ENCODE measurements at regions not wholly inside any gene's neighbourhood (a gene's known extent, or its start where the extent isn't known, plus 50 kb on each side); places are given as distances from the start of the nearest gene placed in this dataset.

DNA sequence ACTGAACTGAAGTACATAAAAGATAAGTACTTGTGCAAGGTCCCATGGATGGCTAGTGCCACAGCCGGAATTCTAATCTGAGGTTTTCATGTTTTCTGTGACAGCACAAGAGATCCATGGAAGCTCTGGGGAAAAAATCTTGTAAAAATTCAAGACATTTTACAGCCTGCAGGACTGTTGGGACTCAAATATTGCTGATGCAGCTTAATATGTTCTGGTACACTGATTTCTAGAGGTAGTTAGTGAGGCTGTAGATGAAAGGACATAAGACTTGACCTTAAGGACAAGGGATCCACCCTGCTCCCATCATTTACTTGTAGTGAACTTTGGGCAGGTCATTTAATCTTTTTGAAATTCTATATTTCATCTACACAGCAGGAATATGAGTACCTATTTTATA lies 390.4 kb downstream of the TLE4 start:
- Histone ChIP-seq H3K79me2 (ENCODE audit: low read depth) (no peaks in the 10 kb centered on the region), H4K20me1 (ENCODE audit: low read depth) (no peaks in the 10 kb centered on the region), H3K36me3 (no peaks in the 10 kb centered on the region), H2AFZ (replicated peaks) (no peak overlapping the region), H3K9me3 (ENCODE audit: low read depth) (no peaks in the 10 kb centered on the region), H3K27me3 (peaks cover 33% of the 10 kb centered on the region), H3F3A (ENCODE audit: low read depth) (peaks cover 16% of the 10 kb centered on the region), H3K4me1 (peaks cover 33% of the 10 kb centered on the region), H3K4me2 (peak overlapping the region; percentile 49), H3K4me3 (no peak overlapping the region), H3K9ac (no peak overlapping the region), H3K27ac (peak overlapping the region; percentile 67)
- H3K27ac Mint-ChIP-seq: no peak overlapping the region
- H3K4me3 Mint-ChIP-seq: no peak overlapping the region
- no peaks in the 10 kb centered on the region for H3K36me3 Mint-ChIP-seq
- no peak for DNase-seq (ENCODE audit: low spot score)
- H3K27me3 Mint-ChIP-seq (ENCODE audit: insufficient read depth, low read depth): peaks cover 3% of the 10 kb centered on the region
- TF ChIP-seq EZH2 (IDR thresholded peaks at IDR 0.05) (no peak), CTCF (IDR thresholded peaks at IDR 0.05) (no peak), EZH2phosphoT487 (IDR thresholded peaks at IDR 0.05) (no peak)
- H3K9me3 Mint-ChIP-seq: peaks cover 2% of the 10 kb centered on the region
- H3K4me1 Mint-ChIP-seq: peaks cover 17% of the 10 kb centered on the region

DNA sequence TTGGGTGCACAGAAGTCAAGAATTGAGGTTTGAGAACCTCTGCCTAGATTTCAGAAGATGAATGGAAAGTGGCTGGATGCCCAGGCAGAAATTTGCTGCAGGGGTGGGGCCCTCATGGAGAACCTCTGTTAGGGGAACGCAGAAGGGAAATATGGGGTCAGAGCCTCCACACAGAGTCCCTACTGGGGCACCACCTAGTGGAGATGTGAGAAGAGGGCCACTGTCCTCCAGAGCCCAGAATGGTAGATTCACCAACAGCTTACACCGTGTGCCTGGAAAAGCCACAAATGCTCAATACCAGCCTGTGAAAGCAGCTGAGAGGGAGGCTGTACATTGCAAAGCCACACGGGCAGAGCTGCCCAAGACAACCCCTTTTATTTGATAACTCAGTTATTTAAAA lies 383.5 kb downstream of the TLE4 start:
- H4K20me1 ChIP-seq (ENCODE audit: low read depth): no peaks in the 10 kb centered on the region
- peaks cover 4% of the 10 kb centered on the region for H3K9me3 ChIP-seq (ENCODE audit: low read depth)
- TF ChIP-seq EZH2 (IDR thresholded peaks at IDR 0.05) (no peak), CTCF (IDR thresholded peaks at IDR 0.05) (no peak), EZH2phosphoT487 (IDR thresholded peaks at IDR 0.05) (no peak)
- no peaks in the 10 kb centered on the region for H3F3A ChIP-seq (ENCODE audit: low read depth)
- no peak overlapping the region for H3K9ac ChIP-seq
- Mint-ChIP-seq H3K4me3 (no peak overlapping the region), H3K27ac (no peak overlapping the region), H3K36me3 (peaks cover 3% of the 10 kb centered on the region), H3K27me3 (ENCODE audit: insufficient read depth, low read depth) (peaks cover 3% of the 10 kb centered on the region), H3K4me1 (no peaks in the 10 kb centered on the region), H3K9me3 (peaks cover 15% of the 10 kb centered on the region)
- no peak overlapping the region for H3K27ac ChIP-seq
- no peak overlapping the region for H3K4me2 ChIP-seq
- no peak for DNase-seq (ENCODE audit: low spot score)
- H3K4me1 ChIP-seq: peaks cover under 1% of the 10 kb centered on the region
- no peaks in the 10 kb centered on the region for H3K36me3 ChIP-seq
- H3K27me3 ChIP-seq: peaks cover 11% of the 10 kb centered on the region
- no peak overlapping the region for H2AFZ ChIP-seq (replicated peaks)
- H3K4me3 ChIP-seq: no peak overlapping the region
- no peaks in the 10 kb centered on the region for H3K79me2 ChIP-seq (ENCODE audit: low read depth)

- Mint-ChIP-seq H3K36me3 (peaks cover 3% of the 10 kb centered on the region), H3K4me3 (no peak overlapping the region), H3K9me3 (peaks cover 15% of the 10 kb centered on the region)
Observed at GRCh38 chr9:79953908-79954307, 382.1 kb downstream of the TLE4 start.

More at GRCh38 chr9:79953908-79954307, 382.1 kb downstream of the TLE4 start:
- no peaks in the 10 kb centered on the region for H3K79me2 ChIP-seq (ENCODE audit: low read depth)
- H3K9ac ChIP-seq: no peak overlapping the region
- H3F3A ChIP-seq (ENCODE audit: low read depth): no peaks in the 10 kb centered on the region
- no peak for DNase-seq (ENCODE audit: low spot score)
- H3K27me3 Mint-ChIP-seq (ENCODE audit: insufficient read depth, low read depth): peaks cover 3% of the 10 kb centered on the region
- no peaks in the 10 kb centered on the region for H4K20me1 ChIP-seq (ENCODE audit: low read depth)
- H3K36me3 ChIP-seq: no peaks in the 10 kb centered on the region
- H3K27me3 ChIP-seq: no peaks in the 10 kb centered on the region
- H3K4me1 Mint-ChIP-seq: no peaks in the 10 kb centered on the region
- H2AFZ ChIP-seq (replicated peaks): no peak overlapping the region
- peaks cover 4% of the 10 kb centered on the region for H3K9me3 ChIP-seq (ENCODE audit: low read depth)
- no peak overlapping the region for H3K4me3 ChIP-seq
- no peak overlapping the region for H3K4me2 ChIP-seq
- no peak overlapping the region for H3K27ac Mint-ChIP-seq
- no peaks in the 10 kb centered on the region for H3K4me1 ChIP-seq
- TF ChIP-seq CTCF (IDR thresholded peaks at IDR 0.05) (no peak), EZH2 (IDR thresholded peaks at IDR 0.05) (no peak), EZH2phosphoT487 (IDR thresholded peaks at IDR 0.05) (no peak)
- H3K27ac ChIP-seq: no peak overlapping the region

Measured in neural progenitor cell (in vitro differentiated cells).